Natural killer cell (primary cell): ENCODE measurements at regions not wholly inside any gene's neighbourhood (a gene's known extent, or its start where the extent isn't known, plus 50 kb on each side); places are given as distances from the start of the nearest gene placed in this dataset.

ENCODE experiments used
- ATAC-seq, 3 donors: fragments of 150-1000 bp in 2 of 3; fragments of 200-7000 bp in 1 of 3; cut with Tn5 transposase; 1 replicate in 1 of 3; 2 replicates in 2 of 3; pipeline ENCODE4 v1.10.0; 2021; ENCODE audit warnings: mild to moderate bottlenecking in 2 of 3, moderate library complexity in 2 of 3
- DNase-seq, 2 donors: peaks; one replicate each; pipeline versions ENCODE4 v3.0.0 to v3.0.0-alpha.2; 2013 to 2021; ENCODE audit warnings: mixed read lengths in 1 of 2
- H3K27ac ChIP-seq: one replicate; pipeline ENCODE4 v1.5.1; 2013; ENCODE audit warnings: mild to moderate bottlenecking, low read length
- H3K27me3 ChIP-seq: one replicate; pipeline ENCODE4 v1.6.1; 2013; ENCODE audit warnings: low read length; ENCODE audit not compliant: control insufficient read depth, insufficient read depth
- H3K36me3 ChIP-seq: one replicate; pipeline ENCODE4 v1.6.1; 2013; ENCODE audit warnings: low read length; ENCODE audit not compliant: control insufficient read depth, insufficient read depth
- H3K4me1 ChIP-seq: one replicate; pipeline ENCODE4 v1.6.1; 2013; ENCODE audit warnings: low read length; ENCODE audit not compliant: control insufficient read depth, insufficient read depth
- H3K4me3 ChIP-seq: one replicate; pipeline ENCODE4 v1.5.1; 2013; ENCODE audit warnings: low read length
- H3K9me3 ChIP-seq: one replicate; pipeline ENCODE4 v1.6.1; 2013; ENCODE audit warnings: low read length; ENCODE audit not compliant: control insufficient read depth, insufficient read depth
- H3K27ac Mint-ChIP-seq, 2 donors: one replicate each; pipeline ENCODE4 v1.8.0; 2022; ENCODE audit warnings: mild to moderate bottlenecking in 2 of 2, mixed read lengths in 2 of 2, moderate library complexity in 1 of 2
- H3K27me3 Mint-ChIP-seq, 2 donors: one replicate each; pipeline ENCODE4 v1.8.0; 2022; ENCODE audit warnings: low read depth in 2 of 2, mixed read lengths in 2 of 2
- H3K36me3 Mint-ChIP-seq: one replicate; pipeline ENCODE4 v1.8.0; 2022; ENCODE audit warnings: mixed read lengths
- H3K4me1 Mint-ChIP-seq, 2 donors: one replicate each; pipeline ENCODE4 v1.8.0; 2022; ENCODE audit warnings: mixed read lengths in 2 of 2
- H3K4me3 Mint-ChIP-seq: one replicate; pipeline ENCODE4 v1.8.0; 2022; ENCODE audit warnings: mild to moderate bottlenecking, moderate library complexity, mixed read lengths
- H3K9me3 Mint-ChIP-seq, 2 donors: one replicate each; pipeline ENCODE4 v1.8.0; 2022; ENCODE audit warnings: mixed read lengths in 2 of 2
- CTCF ChIP-seq: fragments of 200-600 bp; IDR thresholded peaks from one replicate; pipeline ENCODE4 v1.8.0; 2022; ENCODE audit warnings: antibody characterized with exemption
- WGBS: methylation state at CpG from one replicate; pipeline ENCODE4 v1.1.7; 2013; ENCODE audit warnings: missing lambda C conversion rate; ENCODE audit not compliant: insufficient coverage; 5-methylcytosine and 5-hydroxymethylcytosine counted together
- intact Hi-C: fragments of 100-400 bp; cut with micrococcal nuclease; formaldehyde crosslinking; loops from one replicate; pipeline ENCODE4 v1.14.2; 2022

- Mint-ChIP-seq H3K27ac (no peak overlapping the region), H3K4me3 (no peak overlapping the region), H3K36me3 (no peaks in the 10 kb centered on the region), H3K27me3 (peaks cover 8 to 15% of the 10 kb centered on the region in 2 donors), H3K9me3 (no peaks in the 10 kb centered on the region), H3K4me1 (peaks cover 9 to 10% of the 10 kb centered on the region in 2 donors)
- no peaks in the 10 kb centered on the region for H3K27me3 ChIP-seq
- no peak for TF ChIP-seq CTCF
- intact Hi-C loops: no loop called here
- H3K4me3 ChIP-seq: no peak overlapping the region
- no peaks in the 10 kb centered on the region for H3K9me3 ChIP-seq
- DNase-seq (no peak), ATAC-seq (no peak)
- no peaks in the 10 kb centered on the region for H3K36me3 ChIP-seq
- no peaks in the 10 kb centered on the region for H3K4me1 ChIP-seq
- 86% methylated on average over 12 of the region's 12 CpGs for WGBS
- no peak overlapping the region for H3K27ac ChIP-seq
Measured at GRCh38 chr2:355773-356172, 67.9 kb upstream of the ALKAL2 start.

GRCh38 chr2:352696-353095, 64.8 kb upstream of the ALKAL2 start:
- DNase-seq: no peak
- H3K27ac Mint-ChIP-seq: no peak overlapping the region

GRCh38 chr2:349390-349789, 61.5 kb upstream of the ALKAL2 start:
- Mint-ChIP-seq H3K36me3 (no peaks in the 10 kb centered on the region), H3K4me1 (no peaks in the 10 kb centered on the region), H3K27me3 (peaks cover 30 to 50% of the 10 kb centered on the region in 2 donors), H3K4me3 (no peak overlapping the region), H3K27ac (no peak overlapping the region), H3K9me3 (no peaks in the 10 kb centered on the region)
- intact Hi-C loops: no loop called here
- Histone ChIP-seq H3K27ac (no peak overlapping the region), H3K27me3 (peaks cover 4% of the 10 kb centered on the region), H3K36me3 (no peaks in the 10 kb centered on the region), H3K9me3 (no peaks in the 10 kb centered on the region), H3K4me3 (no peak overlapping the region), H3K4me1 (no peaks in the 10 kb centered on the region)
- WGBS: 76% methylated on average over 3 of the region's 3 CpGs
- ATAC-seq (no peak), DNase-seq (no peak)
- no peak for TF ChIP-seq CTCF

More at GRCh38 chr2:352696-353095, 64.8 kb upstream of the ALKAL2 start:
- H3K36me3 Mint-ChIP-seq: no peaks in the 10 kb centered on the region
- no peak for TF ChIP-seq CTCF
- no peak for ATAC-seq
- no peaks in the 10 kb centered on the region for H3K36me3 ChIP-seq
- no peak overlapping the region for H3K27ac ChIP-seq
- no peak overlapping the region for H3K4me3 Mint-ChIP-seq
- peaks cover 24 to 28% of the 10 kb centered on the region in 2 donors for H3K27me3 Mint-ChIP-seq
- WGBS: 60% methylated on average over 3 of the region's 3 CpGs
- H3K9me3 Mint-ChIP-seq: no peaks in the 10 kb centered on the region
- intact Hi-C loops: no loop called here
- no peaks in the 10 kb centered on the region for H3K9me3 ChIP-seq
- no peaks in the 10 kb centered on the region for H3K4me1 ChIP-seq
- H3K4me3 ChIP-seq: no peak overlapping the region
- no peaks in the 10 kb centered on the region for H3K27me3 ChIP-seq
- H3K4me1 Mint-ChIP-seq: no peaks in the 10 kb centered on the region

- WGBS: 77% methylated on average over 8 of the region's 8 CpGs
- TF ChIP-seq CTCF: no peak
- H3K4me1 ChIP-seq: peaks cover under 1% of the 10 kb centered on the region
- Mint-ChIP-seq H3K27ac (no peak overlapping the region), H3K36me3 (no peaks in the 10 kb centered on the region), H3K27me3 (peaks cover 30 to 50% of the 10 kb centered on the region in 2 donors), H3K4me3 (no peak overlapping the region), H3K9me3 (no peaks in the 10 kb centered on the region), H3K4me1 (peaks cover under 1% of the 10 kb centered on the region in 2 donors)
- H3K9me3 ChIP-seq: no peaks in the 10 kb centered on the region
- H3K4me3 ChIP-seq: no peak overlapping the region
- no peak overlapping the region for H3K27ac ChIP-seq
- DNase-seq (no peak), ATAC-seq (no peak)
- intact Hi-C loops: no loop called here
- H3K36me3 ChIP-seq: no peaks in the 10 kb centered on the region
- H3K27me3 ChIP-seq: peaks cover 4% of the 10 kb centered on the region
Measured at GRCh38 chr2:348361-348916, 60.5 kb upstream of the ALKAL2 start.
